Natural killer cell (primary cell): ENCODE measurements at regions not wholly inside any gene's neighbourhood (a gene's known extent, or its start where the extent isn't known, plus 50 kb on each side); places are given as distances from the start of the nearest gene placed in this dataset.

Experiments
- ATAC-seq, 3 donors: fragments of 150-1000 bp in 2 of 3; fragments of 200-7000 bp in 1 of 3; cut with Tn5 transposase; 1 replicate in 1 of 3; 2 replicates in 2 of 3; pipeline ENCODE4 v1.10.0; 2021; ENCODE audit warnings: mild to moderate bottlenecking in 2 of 3, moderate library complexity in 2 of 3
- DNase-seq, 2 donors: peaks; one replicate each; pipeline versions ENCODE4 v3.0.0 to v3.0.0-alpha.2; 2013 to 2021; ENCODE audit warnings: mixed read lengths in 1 of 2
- H3K27ac ChIP-seq: one replicate; pipeline ENCODE4 v1.5.1; 2013; ENCODE audit warnings: mild to moderate bottlenecking, low read length
- H3K27me3 ChIP-seq: one replicate; pipeline ENCODE4 v1.6.1; 2013; ENCODE audit warnings: low read length; ENCODE audit not compliant: control insufficient read depth, insufficient read depth
- H3K36me3 ChIP-seq: one replicate; pipeline ENCODE4 v1.6.1; 2013; ENCODE audit warnings: low read length; ENCODE audit not compliant: control insufficient read depth, insufficient read depth
- H3K4me1 ChIP-seq: one replicate; pipeline ENCODE4 v1.6.1; 2013; ENCODE audit warnings: low read length; ENCODE audit not compliant: control insufficient read depth, insufficient read depth
- H3K4me3 ChIP-seq: one replicate; pipeline ENCODE4 v1.5.1; 2013; ENCODE audit warnings: low read length
- H3K9me3 ChIP-seq: one replicate; pipeline ENCODE4 v1.6.1; 2013; ENCODE audit warnings: low read length; ENCODE audit not compliant: control insufficient read depth, insufficient read depth
- H3K27ac Mint-ChIP-seq, 2 donors: one replicate each; pipeline ENCODE4 v1.8.0; 2022; ENCODE audit warnings: mild to moderate bottlenecking in 2 of 2, mixed read lengths in 2 of 2, moderate library complexity in 1 of 2
- H3K27me3 Mint-ChIP-seq, 2 donors: one replicate each; pipeline ENCODE4 v1.8.0; 2022; ENCODE audit warnings: low read depth in 2 of 2, mixed read lengths in 2 of 2
- H3K36me3 Mint-ChIP-seq: one replicate; pipeline ENCODE4 v1.8.0; 2022; ENCODE audit warnings: mixed read lengths
- H3K4me1 Mint-ChIP-seq, 2 donors: one replicate each; pipeline ENCODE4 v1.8.0; 2022; ENCODE audit warnings: mixed read lengths in 2 of 2
- H3K4me3 Mint-ChIP-seq: one replicate; pipeline ENCODE4 v1.8.0; 2022; ENCODE audit warnings: mild to moderate bottlenecking, moderate library complexity, mixed read lengths
- H3K9me3 Mint-ChIP-seq, 2 donors: one replicate each; pipeline ENCODE4 v1.8.0; 2022; ENCODE audit warnings: mixed read lengths in 2 of 2
- WGBS: methylation state at CpG from one replicate; pipeline ENCODE4 v1.1.7; 2013; ENCODE audit warnings: missing lambda C conversion rate; ENCODE audit not compliant: insufficient coverage; 5-methylcytosine and 5-hydroxymethylcytosine counted together
- intact Hi-C: fragments of 100-400 bp; cut with micrococcal nuclease; formaldehyde crosslinking; loops from one replicate; pipeline ENCODE4 v1.14.2; 2022
- TF ChIP-seq, protein P1 (sequence below): fragments of 200-600 bp; IDR thresholded peaks from one replicate; pipeline ENCODE4 v1.8.0; 2022; ENCODE audit warnings: antibody characterized with exemption

DNA sequence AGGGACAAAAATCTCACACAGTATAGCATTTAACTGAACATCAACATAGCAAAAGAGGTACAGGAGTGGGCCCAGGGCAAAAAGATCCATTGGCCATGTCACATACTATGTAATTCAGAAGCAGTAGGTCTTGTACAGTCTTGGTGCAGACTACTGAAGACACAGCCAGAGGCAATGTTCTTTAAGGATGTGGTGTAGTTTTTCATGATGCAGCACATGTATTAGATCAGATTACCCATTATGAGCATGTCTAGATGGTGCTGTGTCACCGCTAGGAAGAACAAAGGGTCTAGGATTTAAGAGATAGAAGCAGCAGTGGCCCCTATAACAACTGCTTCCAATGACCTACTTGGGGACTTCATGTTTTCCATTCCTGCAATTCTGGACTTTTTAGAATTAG, 610.4 kb upstream of the MEF2C start:
- Mint-ChIP-seq H3K36me3 (no peaks in the 10 kb centered on the region), H3K4me3 (no peak overlapping the region)
- intact Hi-C loops = no loop called here

DNA sequence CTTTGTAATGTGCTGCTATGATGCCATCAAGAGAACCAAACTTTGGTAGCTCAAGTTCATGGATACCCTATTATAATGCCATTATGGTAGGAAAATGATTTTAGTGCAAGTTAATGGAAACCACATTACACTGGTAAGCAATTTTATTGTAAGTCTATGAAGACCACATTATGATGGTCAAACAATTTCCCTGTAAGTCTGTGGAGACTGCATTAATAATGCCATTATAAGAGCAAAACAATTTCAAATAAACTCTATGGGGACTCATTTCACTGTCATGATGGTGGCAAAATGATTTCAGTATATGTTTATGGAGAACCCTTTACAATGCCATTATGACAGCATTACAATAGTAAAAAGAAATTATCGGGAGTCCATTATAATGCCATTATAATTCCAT, 602.0 kb upstream of the MEF2C start:
- DNase-seq = no peak
- Histone ChIP-seq H3K9me3 (no peaks in the 10 kb centered on the region), H3K4me1 (no peaks in the 10 kb centered on the region), H3K36me3 (no peaks in the 10 kb centered on the region), H3K4me3 (no peak overlapping the region), H3K27me3 (no peaks in the 10 kb centered on the region), H3K27ac (no peak overlapping the region)
- Mint-ChIP-seq H3K27ac (no peak overlapping the region), H3K4me3 (no peak overlapping the region), H3K4me1 (no peaks in the 10 kb centered on the region), H3K27me3 (no peaks in the 10 kb centered on the region), H3K9me3 (no peaks in the 10 kb centered on the region), H3K36me3 (no peaks in the 10 kb centered on the region)
- intact Hi-C loops = no loop called here
- no peak for ATAC-seq
- TF ChIP-seq, protein P1, sequence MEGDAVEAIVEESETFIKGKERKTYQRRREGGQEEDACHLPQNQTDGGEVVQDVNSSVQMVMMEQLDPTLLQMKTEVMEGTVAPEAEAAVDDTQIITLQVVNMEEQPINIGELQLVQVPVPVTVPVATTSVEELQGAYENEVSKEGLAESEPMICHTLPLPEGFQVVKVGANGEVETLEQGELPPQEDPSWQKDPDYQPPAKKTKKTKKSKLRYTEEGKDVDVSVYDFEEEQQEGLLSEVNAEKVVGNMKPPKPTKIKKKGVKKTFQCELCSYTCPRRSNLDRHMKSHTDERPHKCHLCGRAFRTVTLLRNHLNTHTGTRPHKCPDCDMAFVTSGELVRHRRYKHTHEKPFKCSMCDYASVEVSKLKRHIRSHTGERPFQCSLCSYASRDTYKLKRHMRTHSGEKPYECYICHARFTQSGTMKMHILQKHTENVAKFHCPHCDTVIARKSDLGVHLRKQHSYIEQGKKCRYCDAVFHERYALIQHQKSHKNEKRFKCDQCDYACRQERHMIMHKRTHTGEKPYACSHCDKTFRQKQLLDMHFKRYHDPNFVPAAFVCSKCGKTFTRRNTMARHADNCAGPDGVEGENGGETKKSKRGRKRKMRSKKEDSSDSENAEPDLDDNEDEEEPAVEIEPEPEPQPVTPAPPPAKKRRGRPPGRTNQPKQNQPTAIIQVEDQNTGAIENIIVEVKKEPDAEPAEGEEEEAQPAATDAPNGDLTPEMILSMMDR = no peak
- no CpG with 5 or more reads among the region's 1 CpG for WGBS

More for the DNA sequence above, 610.4 kb upstream of the MEF2C start:
- ATAC-seq (no peak), DNase-seq (no peak)
- no peaks in the 10 kb centered on the region for H3K9me3 ChIP-seq
- Mint-ChIP-seq H3K9me3 (no peaks in the 10 kb centered on the region), H3K27ac (no peak overlapping the region), H3K27me3 (no peaks in the 10 kb centered on the region), H3K4me1 (no peaks in the 10 kb centered on the region)
- H3K27me3 ChIP-seq = no peaks in the 10 kb centered on the region
- 89% methylated on average over 1 of the region's 1 CpG for WGBS
- H3K4me1 ChIP-seq = no peaks in the 10 kb centered on the region
- no peak overlapping the region for H3K4me3 ChIP-seq
- TF ChIP-seq, protein P1 = no peak
- no peak overlapping the region for H3K27ac ChIP-seq
- H3K36me3 ChIP-seq = no peaks in the 10 kb centered on the region

DNA sequence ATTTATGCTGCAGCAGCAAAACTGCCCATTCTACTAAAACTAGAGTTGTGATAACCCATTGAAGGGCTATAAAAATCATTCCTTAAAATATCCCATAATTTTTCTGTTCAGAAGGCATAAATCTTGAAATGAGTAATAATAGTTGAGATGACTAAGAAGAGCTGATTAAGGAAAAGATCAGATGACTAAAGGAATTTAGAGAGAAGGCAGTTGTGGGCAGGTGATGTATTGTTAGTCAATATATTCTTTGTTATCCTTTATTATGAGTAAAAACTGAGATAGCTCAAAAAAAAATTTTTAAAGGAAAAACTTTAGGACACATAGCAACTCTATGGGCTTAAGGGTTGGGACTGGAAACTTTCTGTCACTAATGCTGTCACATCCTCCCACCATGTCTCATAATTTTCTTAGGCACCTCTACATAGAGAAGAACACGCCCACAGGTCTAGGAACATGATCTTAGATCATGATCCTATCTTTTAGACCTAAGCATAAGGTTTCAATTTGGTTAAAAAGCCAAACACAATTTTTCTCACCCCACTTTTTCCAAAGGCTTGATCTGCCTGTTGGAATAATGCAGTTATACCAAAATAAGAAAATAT, 597.5 kb upstream of the MEF2C start:
- Histone ChIP-seq H3K27me3 (no peaks in the 10 kb centered on the region), H3K36me3 (no peaks in the 10 kb centered on the region), H3K27ac (no peak overlapping the region), H3K4me1 (no peaks in the 10 kb centered on the region), H3K4me3 (no peak overlapping the region), H3K9me3 (no peaks in the 10 kb centered on the region)
- ATAC-seq = no peak
- intact Hi-C loops = no loop called here
- H3K27ac Mint-ChIP-seq = no peak overlapping the region
- peaks cover 0 to 5% of the 10 kb centered on the region in 2 donors for H3K27me3 Mint-ChIP-seq
- TF ChIP-seq, protein P1 = no peak
- no peak overlapping the region for H3K4me3 Mint-ChIP-seq
- peaks cover 0 to 4% of the 10 kb centered on the region in 2 donors for H3K9me3 Mint-ChIP-seq
- H3K4me1 Mint-ChIP-seq = no peaks in the 10 kb centered on the region
- 50% methylated on average over 1 of the region's 1 CpG for WGBS
- no peak for DNase-seq
- no peaks in the 10 kb centered on the region for H3K36me3 Mint-ChIP-seq

DNA sequence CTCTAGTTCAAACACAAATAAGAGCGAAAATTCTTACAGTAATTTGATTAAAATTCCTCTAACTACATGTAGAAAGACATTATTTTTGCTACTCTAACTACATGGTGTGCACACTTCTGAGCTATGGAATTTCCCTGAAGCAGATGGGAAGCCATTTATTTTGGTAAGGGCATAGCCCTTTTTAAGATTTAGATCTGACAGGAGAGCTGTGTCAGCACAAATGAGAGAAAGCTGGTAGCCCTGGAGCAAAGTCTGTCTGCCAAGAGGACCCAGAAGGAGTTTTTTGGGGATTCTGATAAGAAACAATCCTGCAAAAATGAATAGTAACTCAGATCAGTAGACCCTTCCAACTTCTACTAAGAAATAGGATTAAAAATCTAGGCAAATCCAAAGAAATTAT, 595.9 kb upstream of the MEF2C start:
- intact Hi-C loops = no loop called here
- TF ChIP-seq, protein P1 = no peak
- Mint-ChIP-seq H3K4me3 (no peak overlapping the region), H3K36me3 (no peaks in the 10 kb centered on the region), H3K9me3 (peaks cover 0 to 4% of the 10 kb centered on the region in 2 donors), H3K27ac (no peak overlapping the region), H3K4me1 (no peaks in the 10 kb centered on the region), H3K27me3 (peaks cover 4 to 5% of the 10 kb centered on the region in 2 donors)
- Histone ChIP-seq H3K9me3 (no peaks in the 10 kb centered on the region), H3K4me1 (no peaks in the 10 kb centered on the region), H3K36me3 (no peaks in the 10 kb centered on the region), H3K27me3 (no peaks in the 10 kb centered on the region), H3K27ac (no peak overlapping the region), H3K4me3 (no peak overlapping the region)
- ATAC-seq = no peak
- DNase-seq = no peak
- no CpG with 5 or more reads among the region's 1 CpG for WGBS
